ENCODE measurements at regions not wholly inside any gene's neighbourhood (a gene's known extent, or its start where the extent isn't known, plus 50 kb on each side); places are given as distances from the start of the nearest gene placed in this dataset.
"Not testable (repeated sequence)": the region's sequence is repeated elsewhere in the genome, so short reads cannot be mapped to it uniquely, and the experiment has no call there.

- Histone ChIP-seq H3K4me3 (ENCODE audit: low read length) (no peak overlapping the region), H3K9me3 (ENCODE audit: control insufficient read depth, low read length) (no peaks in the 10 kb centered on the region), H3K4me1 (ENCODE audit: control insufficient read depth, insufficient read depth, low read length) (no peaks in the 10 kb centered on the region), H3K9ac (ENCODE audit: low read length) (no peak overlapping the region), H3K27me3 (ENCODE audit: control insufficient read depth, insufficient read depth, low read length) (no peaks in the 10 kb centered on the region), H3K36me3 (ENCODE audit: control insufficient read depth, insufficient read depth, low read length) (no peaks in the 10 kb centered on the region)
Measured at GRCh38 chr7:69219381-69219780, 378.9 kb upstream of the AUTS2 start.

GRCh38 chr7:69225259-69225943 is 372.9 kb upstream of the AUTS2 start:
- Histone ChIP-seq H3K4me1 (ENCODE audit: control insufficient read depth, insufficient read depth, low read length) (no peaks in the 10 kb centered on the region), H3K9ac (ENCODE audit: low read length) (no peak overlapping the region), H3K4me3 (ENCODE audit: low read length) (no peak overlapping the region), H3K9me3 (ENCODE audit: control insufficient read depth, low read length) (no peaks in the 10 kb centered on the region), H3K27me3 (ENCODE audit: control insufficient read depth, insufficient read depth, low read length) (no peaks in the 10 kb centered on the region), H3K36me3 (ENCODE audit: control insufficient read depth, insufficient read depth, low read length) (no peaks in the 10 kb centered on the region)

GRCh38 chr7:69228212-69228811 is 370.0 kb upstream of the AUTS2 start:
- Histone ChIP-seq H3K9ac (ENCODE audit: low read length) (no peak overlapping the region), H3K4me3 (ENCODE audit: low read length) (no peak overlapping the region), H3K9me3 (ENCODE audit: control insufficient read depth, low read length) (no peaks in the 10 kb centered on the region), H3K27me3 (ENCODE audit: control insufficient read depth, insufficient read depth, low read length) (no peaks in the 10 kb centered on the region), H3K4me1 (ENCODE audit: control insufficient read depth, insufficient read depth, low read length) (no peaks in the 10 kb centered on the region), H3K36me3 (ENCODE audit: control insufficient read depth, insufficient read depth, low read length) (no peaks in the 10 kb centered on the region)

- Histone ChIP-seq H3K4me3 (ENCODE audit: low read length) (no peak overlapping the region), H3K9ac (ENCODE audit: low read length) (no peak overlapping the region), H3K36me3 (ENCODE audit: control insufficient read depth, insufficient read depth, low read length) (no peaks in the 10 kb centered on the region), H3K9me3 (ENCODE audit: control insufficient read depth, low read length) (no peaks in the 10 kb centered on the region), H3K4me1 (ENCODE audit: control insufficient read depth, insufficient read depth, low read length) (no peaks in the 10 kb centered on the region), H3K27me3 (ENCODE audit: control insufficient read depth, insufficient read depth, low read length) (no peaks in the 10 kb centered on the region)
Measured at GRCh38 chr7:69232445-69233376, 365.6 kb upstream of the AUTS2 start.

- H3K27me3 ChIP-seq (ENCODE audit: control insufficient read depth, insufficient read depth, low read length), result no peaks in the 10 kb centered on the region
- H3K9me3 ChIP-seq (ENCODE audit: control insufficient read depth, low read length), result no peaks in the 10 kb centered on the region
- no peaks in the 10 kb centered on the region for H3K36me3 ChIP-seq (ENCODE audit: control insufficient read depth, insufficient read depth, low read length)
- H3K4me3 ChIP-seq (ENCODE audit: low read length), result no peak overlapping the region
- H3K4me1 ChIP-seq (ENCODE audit: control insufficient read depth, insufficient read depth, low read length), result no peaks in the 10 kb centered on the region
- no peak overlapping the region for H3K9ac ChIP-seq (ENCODE audit: low read length)
Measured at GRCh38 chr7:69237541-69237940, 360.7 kb upstream of the AUTS2 start.

- Histone ChIP-seq H3K27me3 (ENCODE audit: control insufficient read depth, insufficient read depth, low read length) (no peaks in the 10 kb centered on the region), H3K4me3 (ENCODE audit: low read length) (no peak overlapping the region)
Measured at GRCh38 chr7:69243016-69243415, 355.3 kb upstream of the AUTS2 start.

GRCh38 chr7:69244701-69245100 is 353.6 kb upstream of the AUTS2 start:
- Histone ChIP-seq H3K4me1 (ENCODE audit: control insufficient read depth, insufficient read depth, low read length) (no peaks in the 10 kb centered on the region), H3K9ac (ENCODE audit: low read length) (no peak overlapping the region), H3K36me3 (ENCODE audit: control insufficient read depth, insufficient read depth, low read length) (no peaks in the 10 kb centered on the region), H3K27me3 (ENCODE audit: control insufficient read depth, insufficient read depth, low read length) (no peaks in the 10 kb centered on the region), H3K4me3 (ENCODE audit: low read length) (no peak overlapping the region), H3K9me3 (ENCODE audit: control insufficient read depth, low read length) (no peaks in the 10 kb centered on the region)

More at GRCh38 chr7:69243016-69243415, 355.3 kb upstream of the AUTS2 start:
- Histone ChIP-seq H3K36me3 (ENCODE audit: control insufficient read depth, insufficient read depth, low read length) (no peaks in the 10 kb centered on the region), H3K4me1 (ENCODE audit: control insufficient read depth, insufficient read depth, low read length) (no peaks in the 10 kb centered on the region), H3K9me3 (ENCODE audit: control insufficient read depth, low read length) (no peaks in the 10 kb centered on the region), H3K9ac (ENCODE audit: low read length) (no peak overlapping the region)

- Histone ChIP-seq H3K9ac (ENCODE audit: low read length) (no peak overlapping the region), H3K27me3 (ENCODE audit: control insufficient read depth, insufficient read depth, low read length) (no peaks in the 10 kb centered on the region), H3K4me1 (ENCODE audit: control insufficient read depth, insufficient read depth, low read length) (no peaks in the 10 kb centered on the region), H3K36me3 (ENCODE audit: control insufficient read depth, insufficient read depth, low read length) (no peaks in the 10 kb centered on the region), H3K4me3 (ENCODE audit: low read length) (no peak overlapping the region), H3K9me3 (ENCODE audit: control insufficient read depth, low read length) (no peaks in the 10 kb centered on the region)
Measured at GRCh38 chr7:69245646-69246045, 352.6 kb upstream of the AUTS2 start.

- Histone ChIP-seq H3K4me1 (ENCODE audit: control insufficient read depth, insufficient read depth, low read length) (no peaks in the 10 kb centered on the region), H3K9ac (ENCODE audit: low read length) (no peak overlapping the region), H3K9me3 (ENCODE audit: control insufficient read depth, low read length) (no peaks in the 10 kb centered on the region)
Measured at GRCh38 chr7:69246758-69247157, 351.5 kb upstream of the AUTS2 start.

GRCh38 chr7:69248382-69248828 is 349.9 kb upstream of the AUTS2 start:
- H3K4me3 ChIP-seq (ENCODE audit: low read length); H3K27me3 ChIP-seq (ENCODE audit: control insufficient read depth, insufficient read depth, low read length); H3K9ac ChIP-seq (ENCODE audit: low read length); H3K36me3 ChIP-seq (ENCODE audit: control insufficient read depth, insufficient read depth, low read length); H3K9me3 ChIP-seq (ENCODE audit: control insufficient read depth, low read length); H3K4me1 ChIP-seq (ENCODE audit: control insufficient read depth, insufficient read depth, low read length): not testable (repeated sequence)

More at GRCh38 chr7:69246758-69247157, 351.5 kb upstream of the AUTS2 start:
- H3K4me3 ChIP-seq (ENCODE audit: low read length), result no peak overlapping the region
- H3K27me3 ChIP-seq (ENCODE audit: control insufficient read depth, insufficient read depth, low read length), result no peaks in the 10 kb centered on the region
- H3K36me3 ChIP-seq (ENCODE audit: control insufficient read depth, insufficient read depth, low read length), result no peaks in the 10 kb centered on the region

GRCh38 chr7:69250958-69251357 is 347.3 kb upstream of the AUTS2 start:
- no peaks in the 10 kb centered on the region for H3K27me3 ChIP-seq (ENCODE audit: control insufficient read depth, insufficient read depth, low read length)
- no peaks in the 10 kb centered on the region for H3K36me3 ChIP-seq (ENCODE audit: control insufficient read depth, insufficient read depth, low read length)
- H3K9me3 ChIP-seq (ENCODE audit: control insufficient read depth, low read length), result no peaks in the 10 kb centered on the region

GRCh38 chr7:69254643-69255042 is 343.6 kb upstream of the AUTS2 start:
- Histone ChIP-seq H3K36me3 (ENCODE audit: control insufficient read depth, insufficient read depth, low read length) (no peaks in the 10 kb centered on the region), H3K9me3 (ENCODE audit: control insufficient read depth, low read length) (no peaks in the 10 kb centered on the region), H3K27me3 (ENCODE audit: control insufficient read depth, insufficient read depth, low read length) (no peaks in the 10 kb centered on the region), H3K4me3 (ENCODE audit: low read length) (no peak overlapping the region), H3K9ac (ENCODE audit: low read length) (no peak overlapping the region), H3K4me1 (ENCODE audit: control insufficient read depth, insufficient read depth, low read length) (no peaks in the 10 kb centered on the region)

More at GRCh38 chr7:69250958-69251357, 347.3 kb upstream of the AUTS2 start:
- Histone ChIP-seq H3K4me1 (ENCODE audit: control insufficient read depth, insufficient read depth, low read length) (no peaks in the 10 kb centered on the region), H3K9ac (ENCODE audit: low read length) (no peak overlapping the region), H3K4me3 (ENCODE audit: low read length) (no peak overlapping the region)
